ENCODE measurements at regions not wholly inside any gene's neighbourhood (a gene's known extent, or its start where the extent isn't known, plus 50 kb on each side); places are given as distances from the start of the nearest gene placed in this dataset.

DNA sequence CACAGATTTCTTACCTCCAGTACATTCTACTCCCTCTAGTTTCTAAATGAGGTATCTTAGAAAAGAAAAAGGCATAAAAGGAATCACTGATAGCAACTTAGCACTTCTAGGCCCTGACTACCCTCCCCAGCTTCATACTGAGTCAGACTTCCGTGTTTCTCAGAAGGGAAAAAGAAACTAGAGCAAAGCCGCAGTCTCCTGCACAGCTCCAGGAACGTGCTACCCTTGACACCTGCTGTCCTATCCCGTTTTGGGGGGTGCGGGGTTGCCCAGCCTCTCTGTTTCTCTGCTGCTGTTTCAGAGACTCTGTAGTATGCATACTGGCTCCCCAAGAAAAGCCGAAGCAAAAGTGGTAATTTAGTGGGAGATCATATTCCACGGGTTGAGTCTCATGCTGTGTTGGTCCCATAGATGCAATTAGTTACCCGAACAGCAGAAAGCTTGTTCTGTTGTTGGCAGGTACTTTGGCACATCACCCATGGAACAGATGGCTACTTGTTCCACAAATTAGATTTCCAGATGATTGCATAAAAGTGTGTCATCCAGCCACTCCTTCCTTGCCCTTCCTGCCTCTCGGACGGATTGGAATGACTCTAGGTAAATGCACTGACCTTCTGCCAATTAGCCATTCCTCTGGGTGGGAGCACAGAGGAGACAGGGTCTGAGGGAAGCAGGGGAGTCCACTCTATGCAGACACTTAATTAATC, 438.1 kb downstream of the FUT8 start:
- DNase-seq (ENCODE audit: insufficient read length, low spot score, missing footprints): no peak
- H3K4me1 ChIP-seq (ENCODE audit: insufficient read depth, low read length): no peaks in the 10 kb centered on the region
- no peak for TF ChIP-seq CTCF (IDR thresholded peaks at IDR 0.05; ENCODE audit: extremely low read depth, low read depth, low read length)
- no peaks in the 10 kb centered on the region for H3K9me3 ChIP-seq (ENCODE audit: low read depth, low read length)
- H4K20me1 ChIP-seq (ENCODE audit: insufficient read depth, low read length): no peaks in the 10 kb centered on the region
- no peaks in the 10 kb centered on the region for H3K36me3 ChIP-seq (ENCODE audit: insufficient read depth, low read length)
- H3K27ac ChIP-seq (ENCODE audit: low read depth, low read length): no peak overlapping the region
- no peaks in the 10 kb centered on the region for H3K79me2 ChIP-seq (ENCODE audit: insufficient read depth, low read length)
- no peak overlapping the region for H3K4me3 ChIP-seq (ENCODE audit: insufficient read depth, low read length)
- H2AFZ ChIP-seq (ENCODE audit: low read length): no peak overlapping the region
- H3K4me2 ChIP-seq (ENCODE audit: insufficient read depth, low read length): no peak overlapping the region
- H3K27me3 ChIP-seq (ENCODE audit: insufficient read depth, low read length): no peaks in the 10 kb centered on the region

GRCh38 chr14:65852689-65853088, 440.2 kb downstream of the FUT8 start:
- TF ChIP-seq CTCF (IDR thresholded peaks at IDR 0.05; ENCODE audit: extremely low read depth, low read depth, low read length): no peak
- no peaks in the 10 kb centered on the region for H4K20me1 ChIP-seq (ENCODE audit: insufficient read depth, low read length)

GRCh38 chr14:65853407-65853955, 441.0 kb downstream of the FUT8 start:
- Histone ChIP-seq H3K4me3 (ENCODE audit: insufficient read depth, low read length) (no peak overlapping the region), H3K9me3 (ENCODE audit: low read depth, low read length) (no peaks in the 10 kb centered on the region), H3K4me2 (ENCODE audit: insufficient read depth, low read length) (no peak overlapping the region), H4K20me1 (ENCODE audit: insufficient read depth, low read length) (no peaks in the 10 kb centered on the region), H3K27me3 (ENCODE audit: insufficient read depth, low read length) (no peaks in the 10 kb centered on the region), H3K4me1 (ENCODE audit: insufficient read depth, low read length) (no peaks in the 10 kb centered on the region), H3K36me3 (ENCODE audit: insufficient read depth, low read length) (no peaks in the 10 kb centered on the region), H2AFZ (ENCODE audit: low read length) (no peak overlapping the region), H3K27ac (ENCODE audit: low read depth, low read length) (no peak overlapping the region), H3K79me2 (ENCODE audit: insufficient read depth, low read length) (no peaks in the 10 kb centered on the region)
- TF ChIP-seq CTCF (IDR thresholded peaks at IDR 0.05; ENCODE audit: extremely low read depth, low read depth, low read length): no peak
- no peak for DNase-seq (ENCODE audit: insufficient read length, low spot score, missing footprints)

More at GRCh38 chr14:65852689-65853088, 440.2 kb downstream of the FUT8 start:
- DNase-seq (ENCODE audit: insufficient read length, low spot score, missing footprints): no peak
- Histone ChIP-seq H3K27ac (ENCODE audit: low read depth, low read length) (no peak overlapping the region), H3K4me3 (ENCODE audit: insufficient read depth, low read length) (no peak overlapping the region), H3K79me2 (ENCODE audit: insufficient read depth, low read length) (no peaks in the 10 kb centered on the region), H2AFZ (ENCODE audit: low read length) (no peak overlapping the region), H3K4me2 (ENCODE audit: insufficient read depth, low read length) (no peak overlapping the region), H3K9me3 (ENCODE audit: low read depth, low read length) (no peaks in the 10 kb centered on the region), H3K4me1 (ENCODE audit: insufficient read depth, low read length) (no peaks in the 10 kb centered on the region), H3K27me3 (ENCODE audit: insufficient read depth, low read length) (no peaks in the 10 kb centered on the region), H3K36me3 (ENCODE audit: insufficient read depth, low read length) (no peaks in the 10 kb centered on the region)

DNA sequence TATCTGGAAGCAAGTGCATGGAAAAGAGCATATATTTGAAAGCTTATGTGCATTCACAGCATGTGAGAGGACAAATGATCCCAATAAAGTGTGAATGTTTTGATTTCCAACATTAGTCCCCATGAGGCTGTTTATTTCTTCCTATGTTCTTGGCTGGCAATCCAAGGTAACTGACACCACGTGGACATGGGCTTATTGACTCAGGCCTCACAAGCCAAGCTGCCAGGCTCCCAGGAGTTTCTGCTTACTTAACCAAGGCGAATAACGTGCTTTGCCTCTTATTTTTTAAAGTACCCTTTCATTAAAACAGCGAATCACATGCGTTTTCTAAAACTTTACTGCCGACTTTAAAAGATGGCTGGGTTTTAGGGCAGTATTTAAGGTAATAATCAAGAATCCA, 441.7 kb downstream of the FUT8 start:
- H3K27ac ChIP-seq (ENCODE audit: low read depth, low read length): no peak overlapping the region
- H3K79me2 ChIP-seq (ENCODE audit: insufficient read depth, low read length): no peaks in the 10 kb centered on the region
- H4K20me1 ChIP-seq (ENCODE audit: insufficient read depth, low read length): no peaks in the 10 kb centered on the region
- TF ChIP-seq CTCF (IDR thresholded peaks at IDR 0.05; ENCODE audit: extremely low read depth, low read depth, low read length): no peak
- no peaks in the 10 kb centered on the region for H3K4me1 ChIP-seq (ENCODE audit: insufficient read depth, low read length)
- H3K27me3 ChIP-seq (ENCODE audit: insufficient read depth, low read length): no peaks in the 10 kb centered on the region
- H2AFZ ChIP-seq (ENCODE audit: low read length): no peak overlapping the region
- no peak for DNase-seq (ENCODE audit: insufficient read length, low spot score, missing footprints)
- H3K36me3 ChIP-seq (ENCODE audit: insufficient read depth, low read length): no peaks in the 10 kb centered on the region
- no peak overlapping the region for H3K4me3 ChIP-seq (ENCODE audit: insufficient read depth, low read length)
- no peak overlapping the region for H3K4me2 ChIP-seq (ENCODE audit: insufficient read depth, low read length)
- no peaks in the 10 kb centered on the region for H3K9me3 ChIP-seq (ENCODE audit: low read depth, low read length)

Measured in osteoblast (primary cell).